ENCODE measurements at regions not wholly inside any gene's neighbourhood (a gene's known extent, or its start where the extent isn't known, plus 50 kb on each side); places are given as distances from the start of the nearest gene placed in this dataset.

- no peak for TF ChIP-seq CTCF (IDR thresholded peaks at IDR 0.05; ENCODE audit: low read depth, low read length, missing control alignments)
- no peak for DNase-seq (ENCODE audit: extremely low read depth, low read depth)
- H3K4me3 ChIP-seq (replicated peaks; ENCODE audit: low read depth, low read length), result no peak overlapping the region
Observed at GRCh38 chr22:44423556-44424358, 74.3 kb downstream of the RTL6 start.

GRCh38 chr22:44422746-44423380 lies 75.2 kb downstream of the RTL6 start:
- no peak for DNase-seq (ENCODE audit: extremely low read depth, low read depth)
- H3K4me3 ChIP-seq (replicated peaks; ENCODE audit: low read depth, low read length), result no peak overlapping the region
- no peak for TF ChIP-seq CTCF (IDR thresholded peaks at IDR 0.05; ENCODE audit: low read depth, low read length, missing control alignments)

GRCh38 chr22:44419429-44419828 lies 78.6 kb downstream of the RTL6 start:
- no peak overlapping the region for H3K4me3 ChIP-seq (replicated peaks; ENCODE audit: low read depth, low read length)
- TF ChIP-seq CTCF (IDR thresholded peaks at IDR 0.05; ENCODE audit: low read depth, low read length, missing control alignments), result no peak
- DNase-seq (ENCODE audit: extremely low read depth, low read depth), result peak; percentile 5

GRCh38 chr22:44413211-44413610 lies 84.8 kb downstream of the RTL6 start:
- H3K4me3 ChIP-seq (replicated peaks; ENCODE audit: low read depth, low read length), result no peak overlapping the region
- DNase-seq (ENCODE audit: extremely low read depth, low read depth), result no peak
- TF ChIP-seq CTCF (IDR thresholded peaks at IDR 0.05; ENCODE audit: low read depth, low read length, missing control alignments), result no peak

GRCh38 chr22:44412136-44412731 lies 85.8 kb downstream of the RTL6 start:
- no peak for DNase-seq (ENCODE audit: extremely low read depth, low read depth)
- H3K4me3 ChIP-seq (replicated peaks; ENCODE audit: low read depth, low read length), result no peak overlapping the region
- no peak for TF ChIP-seq CTCF (IDR thresholded peaks at IDR 0.05; ENCODE audit: low read depth, low read length, missing control alignments)

GRCh38 chr22:44411226-44412135 lies 86.6 kb downstream of the RTL6 start:
- TF ChIP-seq CTCF (IDR thresholded peaks at IDR 0.05; ENCODE audit: low read depth, low read length, missing control alignments), result no peak
- no peak overlapping the region for H3K4me3 ChIP-seq (replicated peaks; ENCODE audit: low read depth, low read length)
- no peak for DNase-seq (ENCODE audit: extremely low read depth, low read depth)

All from HFF-Myc (cell line).